BE2C (cell line): ENCODE measurements at regions not wholly inside any gene's neighbourhood (a gene's known extent, or its start where the extent isn't known, plus 50 kb on each side); places are given as distances from the start of the nearest gene placed in this dataset.
"Not testable (repeated sequence)": the region's sequence is repeated elsewhere in the genome, so short reads cannot be mapped to it uniquely, and the experiment has no call there.

Source experiments
- DNase-seq: peaks from one replicate; pipeline ENCODE4 v3.0.0-alpha.2; 2020
- H3K27me3 ChIP-seq: fragments of 250-450 bp; sonication (Bioruptor Pico); 2 replicates; pipeline ENCODE4 v1.5.1; 2020; ENCODE audit warnings: mild to moderate bottlenecking
- H3K36me3 ChIP-seq: fragments of 250-450 bp; sonication (Bioruptor Pico); 2 replicates; pipeline ENCODE4 v1.5.1; 2020; ENCODE audit warnings: mild to moderate bottlenecking
- H3K4me1 ChIP-seq: fragments of 250-450 bp; sonication (Bioruptor Pico); 2 replicates; pipeline ENCODE4 v1.5.1; 2020
- H3K4me3 ChIP-seq: 2 replicates; pipeline ENCODE4 v1.5.1; 2011; ENCODE audit warnings: low read depth, low read length
- H3K9me3 ChIP-seq: fragments of 250-450 bp; sonication (Bioruptor Pico); 2 replicates; pipeline ENCODE4 v1.5.1; 2020
- CTCF ChIP-seq: IDR thresholded peaks from 2 replicates; pipeline ENCODE4 v1.5.1; 2012; ENCODE audit warnings: mild to moderate bottlenecking, low read depth, low read length

- Histone ChIP-seq H3K9me3 (no peaks in the 10 kb centered on the region), H3K4me3 (no peak overlapping the region), H3K27me3 (no peaks in the 10 kb centered on the region), H3K36me3 (no peaks in the 10 kb centered on the region), H3K4me1 (no peaks in the 10 kb centered on the region)
- no peak for TF ChIP-seq CTCF
- DNase-seq, result no peak
Measured at GRCh38 chr13:87322386-87322785, 348.8 kb upstream of the SLITRK5 start.

GRCh38 chr13:87324558-87324957, 346.6 kb upstream of the SLITRK5 start:
- no peaks in the 10 kb centered on the region for H3K36me3 ChIP-seq
- no peaks in the 10 kb centered on the region for H3K27me3 ChIP-seq
- no peaks in the 10 kb centered on the region for H3K9me3 ChIP-seq
- DNase-seq, result no peak
- H3K4me1 ChIP-seq, result no peaks in the 10 kb centered on the region
- H3K4me3 ChIP-seq, result no peak overlapping the region
- TF ChIP-seq CTCF, result no peak

GRCh38 chr13:87331178-87331577, 340.0 kb upstream of the SLITRK5 start:
- Histone ChIP-seq H3K4me1 (no peaks in the 10 kb centered on the region), H3K4me3 (no peak overlapping the region), H3K36me3 (no peaks in the 10 kb centered on the region), H3K9me3 (no peaks in the 10 kb centered on the region), H3K27me3 (no peaks in the 10 kb centered on the region)
- DNase-seq, result no peak
- TF ChIP-seq CTCF, result no peak

GRCh38 chr13:87333599-87333998, 337.6 kb upstream of the SLITRK5 start:
- TF ChIP-seq CTCF, result no peak

GRCh38 chr13:87334176-87334575, 337.0 kb upstream of the SLITRK5 start:
- Histone ChIP-seq H3K4me1 (no peaks in the 10 kb centered on the region), H3K27me3 (no peaks in the 10 kb centered on the region), H3K9me3 (no peaks in the 10 kb centered on the region), H3K36me3 (no peaks in the 10 kb centered on the region), H3K4me3 (no peak overlapping the region)
- DNase-seq, result no peak
- TF ChIP-seq CTCF, result no peak

More at GRCh38 chr13:87333599-87333998, 337.6 kb upstream of the SLITRK5 start:
- Histone ChIP-seq H3K27me3 (no peaks in the 10 kb centered on the region), H3K4me1 (no peaks in the 10 kb centered on the region), H3K36me3 (no peaks in the 10 kb centered on the region), H3K4me3 (no peak overlapping the region), H3K9me3 (no peaks in the 10 kb centered on the region)
- no peak for DNase-seq

GRCh38 chr13:87336346-87336889, 334.8 kb upstream of the SLITRK5 start:
- DNase-seq, H3K36me3 ChIP-seq, H3K27me3 ChIP-seq, H3K4me3 ChIP-seq, H3K4me1 ChIP-seq, H3K9me3 ChIP-seq: not testable (repeated sequence)

GRCh38 chr13:87344176-87344575, 327.0 kb upstream of the SLITRK5 start:
- Histone ChIP-seq H3K4me1 (no peaks in the 10 kb centered on the region), H3K9me3 (no peaks in the 10 kb centered on the region), H3K36me3 (no peaks in the 10 kb centered on the region), H3K4me3 (no peak overlapping the region), H3K27me3 (no peaks in the 10 kb centered on the region)
- DNase-seq, result no peak
- no peak for TF ChIP-seq CTCF
